Right lobe of liver (tissue), 4 donors: ENCODE measurements at regions not wholly inside any gene's neighbourhood (a gene's known extent, or its start where the extent isn't known, plus 50 kb on each side); places are given as distances from the start of the nearest gene placed in this dataset.

Experiments
- CTCF ChIP-seq, 4 donors: fragments of 200-600 bp in 3 of 4; fragments of 450-650 bp in 1 of 4; IDR thresholded peaks; one replicate each; pipeline versions ENCODE4 v1.5.1 to v1.8.0; 2016 to 2022; ENCODE audit warnings: antibody characterized with exemption in 4 of 4, mild to moderate bottlenecking in 2 of 4
- POLR2A ChIP-seq: fragments of 450-650 bp; IDR thresholded peaks from one replicate; pipeline ENCODE4 v1.6.1; 2017; ENCODE audit warnings: antibody characterized with exemption, mild to moderate bottlenecking
- donor health status: DM: no; HTN: no; CAD: no.
- donor health status: DM: no; HTN: no; CAD: no.
- donor health status: DM: no; HTN: yes; CAD: no.

GRCh38 chr2:236828820-236829219 lies 256.9 kb upstream of the COPS8 start:
- TF ChIP-seq CTCF (IDR thresholded peaks at IDR 0.05), result no peak
- peak; percentile 87 for TF ChIP-seq POLR2A
